Erythroblast (primary cell): ENCODE measurements at regions not wholly inside any gene's neighbourhood (a gene's known extent, or its start where the extent isn't known, plus 50 kb on each side); places are given as distances from the start of the nearest gene placed in this dataset.

Experiments used
- DNase-seq, 2 experiments: peaks; one replicate each; lab custom pipeline; 2025; lab: John Stamatoyannopoulos, UW
- GATA1 ChIP-seq: IDR thresholded peaks from 2 replicates; pipeline ENCODE4 v1.6.1; 2011; ENCODE audit warnings: low read depth, mild to moderate bottlenecking, control low read depth, low read length, moderate library complexity
- POLR2A ChIP-seq: IDR thresholded peaks from 2 replicates; pipeline ENCODE4 v1.6.1; 2011; ENCODE audit warnings: mild to moderate bottlenecking, low read length

DNA sequence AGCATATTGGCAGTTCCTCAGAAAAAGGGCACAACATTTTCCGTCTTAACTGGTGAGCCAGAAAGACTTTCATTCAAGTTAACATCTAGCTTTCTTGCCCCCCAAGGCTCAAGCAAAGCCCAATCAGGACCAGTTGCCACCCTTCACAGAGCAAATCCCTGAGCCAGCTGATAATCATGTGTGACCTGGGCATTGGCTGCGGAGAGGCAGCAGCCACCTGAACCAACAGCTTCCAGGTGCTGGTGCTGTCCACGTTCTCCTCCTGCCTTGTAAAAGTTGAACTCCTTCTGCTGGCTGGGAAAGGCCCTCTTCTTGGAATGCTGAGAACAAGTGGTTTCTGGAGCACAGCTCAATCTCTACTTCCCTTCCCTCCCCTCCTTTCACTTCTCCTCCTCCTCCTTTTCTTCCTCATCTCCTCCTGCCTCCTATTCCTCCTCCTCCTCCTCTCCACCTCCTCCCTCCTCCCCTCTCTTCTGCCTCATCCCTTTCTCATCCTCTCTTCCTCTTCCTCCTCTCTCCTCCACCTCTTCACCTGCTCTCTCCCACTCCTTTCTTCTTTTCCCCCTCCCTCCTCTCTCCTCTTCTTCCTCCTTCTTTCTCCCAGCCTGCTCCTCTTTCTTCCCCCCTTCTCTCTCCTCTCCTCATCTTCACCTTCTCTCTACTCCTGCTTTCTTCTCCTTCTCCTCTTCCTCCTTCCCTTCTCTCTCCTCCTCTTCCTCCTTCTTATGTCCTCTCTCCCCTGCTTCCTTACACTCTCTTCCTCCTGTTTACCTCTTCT is 140.6 kb downstream of the JCAD start:
- DNase-seq: no peak
- no peak for TF ChIP-seq GATA1
- no peak for TF ChIP-seq POLR2A

DNA sequence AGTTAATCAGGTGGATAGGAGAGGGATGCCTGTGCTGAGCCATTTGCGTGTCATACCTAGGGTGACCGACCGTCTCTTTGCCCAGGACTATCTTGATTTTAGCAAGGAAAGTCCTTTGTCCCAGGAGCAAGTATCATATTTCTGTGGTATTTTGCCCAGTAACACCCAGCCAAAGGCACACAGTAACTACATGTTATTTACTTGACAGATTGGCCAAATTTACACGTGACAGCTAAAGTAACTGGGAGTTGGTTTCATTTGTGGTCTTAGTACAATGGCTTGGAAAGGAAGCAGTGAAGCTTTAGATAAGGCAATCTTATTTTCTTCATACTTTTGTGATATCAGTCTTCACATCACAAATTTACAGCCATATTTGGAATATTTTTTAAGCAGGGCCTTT is 142.1 kb downstream of the JCAD start:
- TF ChIP-seq POLR2A: no peak
- no peak for TF ChIP-seq GATA1
- DNase-seq: peak in 1 of 2 experiments; percentile 0

DNA sequence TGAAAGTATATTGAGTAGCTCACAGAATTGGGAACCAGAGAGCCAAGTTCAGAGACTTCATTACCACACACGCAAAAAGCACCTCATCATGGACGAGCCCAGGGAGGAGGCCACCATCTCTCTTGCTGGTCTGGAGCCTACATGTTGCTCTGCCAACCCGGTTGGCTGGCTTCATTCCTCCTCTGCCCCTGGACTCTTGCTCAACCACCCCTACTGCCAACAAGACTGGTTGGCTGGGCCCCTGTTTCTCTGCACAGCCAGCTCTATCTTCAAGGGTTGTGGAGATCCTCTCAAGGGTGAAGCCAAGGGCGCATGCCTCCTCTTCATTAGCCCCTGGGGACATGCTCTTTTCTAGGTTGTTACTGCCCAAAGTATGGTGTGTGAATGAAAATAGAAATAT is 142.7 kb downstream of the JCAD start:
- TF ChIP-seq GATA1: no peak
- no peak for TF ChIP-seq POLR2A
- no peak for DNase-seq

DNA sequence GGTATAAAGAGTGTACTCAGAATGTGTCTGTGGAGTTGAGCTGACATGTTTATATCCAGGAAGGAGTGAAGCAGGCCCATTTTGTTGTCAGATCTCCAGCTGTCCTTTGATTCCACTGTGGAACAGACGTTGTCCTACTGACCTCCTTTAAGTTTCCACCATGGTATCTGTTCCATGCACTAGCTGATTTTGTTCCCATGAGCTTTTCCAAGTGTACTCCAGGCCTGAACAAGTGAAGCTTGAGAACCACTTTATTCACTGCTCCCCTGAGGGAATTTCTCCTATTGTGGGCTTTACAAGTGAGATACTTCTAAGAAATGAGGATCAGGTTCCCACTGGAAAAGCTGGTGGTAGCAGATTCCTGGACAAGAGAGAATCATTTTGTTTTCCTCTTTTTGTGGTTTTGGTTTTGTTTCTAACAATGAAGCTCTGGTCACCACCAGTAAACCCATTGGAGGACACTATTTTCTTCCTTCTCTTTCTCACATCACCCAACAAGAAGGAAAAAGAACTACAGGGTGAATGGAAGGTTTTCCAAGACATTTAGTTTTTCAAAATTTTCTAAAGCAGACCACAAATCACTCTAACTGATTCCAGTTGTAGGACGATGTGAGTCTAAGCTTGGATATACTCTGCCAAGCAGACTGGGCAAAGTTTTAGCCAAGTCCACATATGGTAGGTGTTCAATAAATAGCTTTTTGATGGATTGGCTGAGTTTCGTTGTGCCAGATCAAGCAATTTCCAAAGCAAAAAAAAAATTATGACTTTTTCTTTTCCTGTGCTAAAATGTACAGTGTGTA is 144.2 kb downstream of the JCAD start:
- DNase-seq: no peak
- TF ChIP-seq GATA1: no peak
- no peak for TF ChIP-seq POLR2A

DNA sequence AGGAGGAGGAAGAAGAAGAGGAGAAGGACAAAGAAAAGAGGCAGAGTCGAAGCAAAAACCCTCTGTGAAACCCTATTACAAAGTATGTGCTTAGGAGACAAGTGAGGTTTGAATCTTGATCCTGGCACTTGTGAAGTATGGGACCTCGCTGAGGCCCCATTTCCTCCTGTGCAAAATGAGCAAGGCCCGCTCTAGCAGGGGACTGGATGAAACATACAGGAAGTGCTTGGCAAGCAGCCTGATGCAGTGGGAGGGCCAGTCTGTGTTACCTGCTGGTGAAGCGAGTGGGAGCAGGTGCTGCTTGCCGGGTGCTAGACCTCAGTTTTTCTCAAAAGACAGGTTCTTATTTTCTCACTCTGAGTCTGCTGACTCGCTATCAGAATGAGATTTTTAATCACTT is 150.4 kb downstream of the JCAD start:
- no peak for DNase-seq
- TF ChIP-seq POLR2A (no peak), GATA1 (no peak)

DNA sequence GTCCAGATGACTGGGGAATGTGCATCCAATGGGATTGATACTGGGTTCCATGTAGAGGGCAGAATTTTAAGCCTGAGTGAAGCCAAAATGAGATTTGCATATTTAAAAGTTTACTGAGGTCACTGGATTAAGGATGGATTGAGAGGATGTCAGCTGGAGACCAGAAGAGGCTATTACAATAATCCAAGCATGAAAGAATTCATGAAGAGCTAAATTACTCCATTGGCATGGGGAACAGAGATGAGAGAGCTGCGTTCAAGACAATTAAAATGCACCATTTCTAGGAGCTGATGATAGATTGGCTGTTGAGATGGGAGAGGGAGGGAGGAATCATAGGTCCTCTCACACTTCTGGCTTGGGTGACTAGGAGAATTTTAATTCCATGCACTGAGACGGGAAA is 158.5 kb downstream of the JCAD start:
- TF ChIP-seq POLR2A: no peak
- TF ChIP-seq GATA1: no peak
- no peak for DNase-seq

DNA sequence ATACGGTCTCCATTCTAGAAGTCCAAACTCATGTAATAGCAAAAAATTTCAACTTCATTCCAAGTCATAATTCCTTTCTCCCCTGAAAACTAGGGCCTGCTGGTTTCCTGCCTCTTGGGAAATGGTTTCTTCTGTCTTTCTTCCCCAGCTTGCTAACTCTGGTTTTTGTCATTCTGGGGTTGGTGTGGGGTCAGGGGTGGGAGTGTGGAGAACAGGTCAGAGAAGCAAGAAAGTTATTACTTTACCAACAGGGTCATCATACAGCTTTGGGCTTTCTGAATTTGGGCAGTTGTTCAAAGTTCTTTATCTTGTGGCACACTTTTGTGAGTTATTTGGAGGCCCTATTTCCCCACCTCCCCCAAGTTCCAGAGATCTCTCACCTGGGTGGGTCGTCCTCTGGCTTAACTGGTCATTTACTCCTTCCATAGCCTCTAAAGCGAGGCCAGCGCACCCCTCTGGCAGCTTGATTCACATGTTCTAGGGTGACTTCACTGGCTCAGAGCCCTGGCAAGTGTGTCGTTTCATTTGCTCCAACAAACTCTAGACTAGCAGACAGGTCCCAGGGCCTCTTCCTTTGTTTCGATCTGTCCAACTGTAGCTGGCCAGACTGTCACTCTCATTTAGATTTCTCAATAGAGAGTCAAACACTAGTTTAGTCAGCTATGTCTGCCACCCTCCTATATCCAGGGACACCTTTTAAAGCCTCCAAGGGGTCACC is 161.2 kb downstream of the JCAD start:
- TF ChIP-seq POLR2A (no peak), GATA1 (no peak)
- no peak for DNase-seq

DNA sequence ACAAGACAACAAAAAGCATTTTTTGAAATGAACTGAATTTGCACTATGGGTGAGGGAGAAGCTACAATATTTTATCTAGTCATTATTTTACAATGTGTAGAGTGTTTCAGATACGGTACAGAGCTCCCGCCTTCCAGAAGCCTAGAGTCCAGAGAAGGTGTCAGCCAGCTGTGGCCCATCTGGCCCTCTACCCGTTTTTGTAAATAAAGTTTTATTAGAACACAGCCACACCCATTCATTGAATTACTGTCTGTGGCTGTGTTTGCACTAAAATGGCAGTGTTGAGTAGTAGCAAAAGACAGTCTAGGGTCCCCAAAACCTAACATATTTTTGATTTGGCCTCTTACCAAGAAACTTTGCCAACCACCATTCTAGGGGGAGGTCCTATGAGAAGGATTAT is 162.0 kb downstream of the JCAD start:
- no peak for TF ChIP-seq GATA1
- no peak for TF ChIP-seq POLR2A
- no peak for DNase-seq

DNA sequence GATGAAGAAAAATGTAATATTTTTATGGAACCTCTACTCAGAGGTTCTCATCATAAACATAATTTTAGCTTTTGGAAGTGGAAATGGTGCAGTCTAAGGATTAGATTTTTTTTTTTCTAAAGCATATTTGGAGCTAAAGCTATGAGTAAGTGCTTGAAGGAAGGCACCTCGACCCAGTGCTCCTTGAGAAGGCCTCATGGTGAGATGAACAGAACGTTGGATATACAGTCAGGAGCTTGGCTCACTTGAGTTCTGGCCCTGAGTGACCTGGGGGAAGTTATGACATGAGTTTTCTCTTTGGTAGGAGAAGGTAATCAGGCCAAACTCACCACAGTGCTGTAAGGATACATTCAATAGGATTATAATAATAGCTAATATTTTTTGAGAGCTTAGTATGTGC is 163.3 kb downstream of the JCAD start:
- DNase-seq: no peak
- TF ChIP-seq GATA1 (no peak), POLR2A (no peak)

DNA sequence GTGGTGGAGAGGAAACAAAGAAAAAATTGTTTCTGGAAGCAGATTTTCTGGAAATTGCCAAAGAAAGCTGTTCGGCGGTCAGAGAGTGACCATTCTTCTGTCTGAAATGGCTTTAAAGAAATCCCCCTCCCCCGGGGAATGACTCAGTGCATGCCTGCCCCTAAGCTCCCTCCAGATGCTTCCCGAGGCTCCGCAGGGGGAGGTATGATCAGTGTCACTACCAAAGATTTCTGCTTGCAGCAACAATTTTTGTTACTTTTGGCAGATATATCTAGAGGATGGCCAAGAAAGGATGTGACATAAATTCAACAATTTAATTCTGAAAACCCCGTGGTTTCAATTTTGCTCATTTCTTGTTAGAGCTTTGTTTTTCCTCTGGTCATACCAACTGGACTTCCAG is 163.9 kb downstream of the JCAD start:
- no peak for DNase-seq
- no peak for TF ChIP-seq GATA1
- TF ChIP-seq POLR2A: no peak

DNA sequence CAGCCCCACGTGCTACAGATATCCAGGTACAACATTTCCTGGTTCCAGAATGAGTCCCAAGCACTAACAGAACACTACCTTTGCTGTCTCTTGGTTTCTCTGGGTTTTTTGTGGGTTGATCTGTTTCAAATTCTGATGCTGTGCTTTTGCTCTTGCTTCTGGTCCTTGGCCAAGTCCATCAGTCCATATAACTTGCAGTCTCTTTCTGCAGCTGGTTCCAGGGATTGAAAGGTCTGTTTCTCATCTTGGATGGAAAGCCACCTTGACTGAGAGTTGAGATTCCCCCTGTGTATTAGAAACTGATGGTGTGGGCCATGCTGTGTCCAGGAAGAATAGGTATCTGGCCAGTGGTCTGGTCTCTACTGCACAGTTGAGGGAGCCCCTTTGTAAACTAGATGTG is 171.1 kb downstream of the JCAD start:
- TF ChIP-seq GATA1: no peak
- no peak for TF ChIP-seq POLR2A
- no peak for DNase-seq

DNA sequence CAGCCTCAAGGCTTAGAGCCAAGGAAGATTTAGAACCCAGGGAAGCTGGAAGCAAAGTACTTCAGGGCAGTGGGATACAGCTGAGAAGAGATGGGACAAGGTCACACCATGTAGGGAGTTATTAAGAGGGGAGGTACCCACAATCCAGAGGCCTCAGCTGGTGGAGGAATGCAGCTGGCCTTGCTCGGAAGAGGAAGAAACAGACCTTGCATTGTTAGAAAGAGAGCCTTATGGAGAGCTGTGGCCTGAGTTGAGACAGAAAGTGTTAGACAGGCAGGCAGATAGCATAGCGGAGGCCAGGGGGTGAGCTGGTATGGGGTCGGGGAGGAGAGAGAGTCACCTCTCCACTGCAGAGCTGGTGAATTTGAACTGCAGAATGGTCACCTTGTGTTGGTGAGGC is 173.1 kb downstream of the JCAD start:
- no peak for DNase-seq
- no peak for TF ChIP-seq GATA1
- TF ChIP-seq POLR2A: no peak

DNA sequence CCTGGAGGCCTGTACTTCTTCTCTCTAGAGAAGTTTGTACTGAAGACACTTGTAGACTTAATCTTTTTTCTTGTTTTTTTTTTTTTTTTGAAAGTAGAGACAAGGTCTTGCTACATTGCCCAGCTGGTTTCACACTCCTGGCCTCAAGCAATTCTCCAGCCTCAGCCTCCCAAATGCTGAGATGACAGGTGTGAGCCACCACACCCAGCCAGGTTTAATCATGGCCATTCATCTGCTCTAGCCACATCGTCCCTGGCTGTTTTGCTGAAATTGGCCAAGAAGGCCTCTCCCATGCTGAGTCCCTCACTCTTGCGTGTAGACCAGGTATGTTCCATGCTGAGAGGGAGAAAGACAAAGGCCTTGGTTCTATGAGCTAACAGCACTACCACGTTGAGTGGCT is 176.2 kb downstream of the JCAD start:
- no peak for DNase-seq
- TF ChIP-seq GATA1 (no peak), POLR2A (no peak)

DNA sequence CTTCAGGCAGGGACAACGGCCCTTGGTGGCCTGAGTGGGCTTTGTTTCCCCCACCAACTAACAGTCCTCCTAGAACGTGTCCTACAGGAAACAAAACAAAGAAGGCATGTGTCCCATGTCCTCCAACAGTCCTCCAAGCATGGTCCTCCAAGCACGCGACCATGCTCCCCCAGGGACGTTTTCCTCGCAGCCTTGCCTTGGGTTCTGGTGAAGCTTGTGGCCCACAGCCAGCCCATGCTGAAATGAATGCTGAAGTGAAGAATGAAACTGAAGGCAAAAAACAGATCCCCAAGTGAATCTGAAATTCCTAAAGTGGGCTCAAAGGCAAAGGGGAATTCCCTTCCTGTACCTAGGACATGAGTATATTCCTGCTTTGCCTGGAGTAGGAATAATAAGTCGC is 176.6 kb downstream of the JCAD start:
- no peak for DNase-seq
- no peak for TF ChIP-seq POLR2A
